Fibroblast of skin of scalp (primary cell): ENCODE measurements at regions not wholly inside any gene's neighbourhood (a gene's known extent, or its start where the extent isn't known, plus 50 kb on each side); places are given as distances from the start of the nearest gene placed in this dataset.

Experiments
- DNase-seq: peaks from one replicate; pipeline ENCODE4 v3.0.0-alpha.2; 2013

GRCh38 chr9:99555792-99556191 lies 265.9 kb upstream of the NR4A3 start:
- DNase-seq = no peak

- DNase-seq = no peak
These were observed 264.7 kb upstream of the NR4A3 start for GRCh38 chr9:99556998-99557397.

GRCh38 chr9:99557816-99558215 lies 263.9 kb upstream of the NR4A3 start:
- DNase-seq = no peak

GRCh38 chr9:99559776-99560175 lies 261.9 kb upstream of the NR4A3 start:
- DNase-seq = no peak

DNA sequence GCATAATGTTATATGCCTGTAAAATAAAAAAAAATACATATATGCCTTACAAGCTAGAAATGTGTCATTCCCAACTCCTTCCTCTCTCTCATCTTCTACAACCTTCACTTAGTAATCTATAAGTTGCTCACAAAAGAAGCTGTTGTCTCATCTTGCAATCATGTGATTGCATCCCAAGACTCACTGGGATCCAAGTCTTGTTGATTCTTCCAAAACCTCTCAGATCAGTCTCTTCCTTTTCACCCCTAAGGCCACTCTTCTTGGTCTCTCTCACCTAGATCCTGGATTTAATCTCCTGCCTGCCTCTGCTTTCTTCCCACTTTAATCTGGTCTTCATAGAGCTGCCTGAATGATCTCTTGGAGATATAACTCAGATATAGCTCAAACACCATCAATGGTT lies 261.1 kb upstream of the NR4A3 start:
- DNase-seq = no peak

DNA sequence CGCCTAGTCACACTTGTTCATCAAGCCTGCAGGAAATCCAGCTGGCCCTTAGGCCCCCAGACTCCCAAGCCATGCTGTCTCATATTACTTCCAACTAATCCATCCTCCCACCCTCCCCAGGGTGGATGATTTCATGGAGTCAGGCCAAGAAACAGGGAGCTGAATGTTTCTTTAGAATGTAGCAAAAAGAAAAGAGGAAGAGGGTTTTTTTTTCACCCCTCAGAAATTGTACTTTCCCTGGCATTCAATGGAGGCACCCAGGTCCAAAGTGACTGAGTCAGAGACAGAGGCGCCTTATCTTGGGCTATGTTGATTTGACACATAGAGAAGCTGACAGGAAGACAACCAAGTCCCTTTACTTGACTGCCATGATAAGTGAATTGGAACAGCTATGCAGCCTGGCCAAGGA lies 260.2 kb upstream of the NR4A3 start:
- no peak for DNase-seq

DNA sequence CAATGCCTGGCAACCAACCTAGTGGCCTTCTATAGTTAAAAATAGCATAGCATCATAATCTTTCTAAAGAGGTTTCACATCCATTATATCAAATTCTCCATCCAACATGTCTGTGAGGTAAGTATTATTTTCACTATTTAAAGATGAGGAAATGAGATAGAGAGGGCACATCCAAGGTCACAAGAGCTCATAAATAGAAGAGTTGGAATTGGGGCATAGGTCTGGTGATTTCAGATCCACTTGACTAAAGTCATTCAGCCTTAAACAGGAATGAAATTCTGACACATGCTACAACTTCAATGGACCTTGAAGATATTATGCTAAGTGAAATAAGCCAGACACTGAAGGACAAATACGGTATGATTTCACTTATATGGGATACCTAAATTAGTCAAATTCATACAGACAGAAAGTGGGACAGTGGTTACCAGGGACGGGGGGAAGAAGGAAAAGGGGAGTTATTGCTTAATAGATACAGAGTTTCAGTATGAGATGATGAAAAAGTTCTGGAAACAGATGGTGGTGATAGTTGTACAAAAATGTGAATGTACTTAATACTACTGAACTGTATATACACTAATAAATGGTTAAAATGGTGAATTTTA lies 259.6 kb upstream of the NR4A3 start:
- no peak for DNase-seq

- no peak for DNase-seq
These were observed 258.3 kb upstream of the NR4A3 start for GRCh38 chr9:99563364-99563763.

GRCh38 chr9:99565203-99565602 lies 256.5 kb upstream of the NR4A3 start:
- no peak for DNase-seq

DNA sequence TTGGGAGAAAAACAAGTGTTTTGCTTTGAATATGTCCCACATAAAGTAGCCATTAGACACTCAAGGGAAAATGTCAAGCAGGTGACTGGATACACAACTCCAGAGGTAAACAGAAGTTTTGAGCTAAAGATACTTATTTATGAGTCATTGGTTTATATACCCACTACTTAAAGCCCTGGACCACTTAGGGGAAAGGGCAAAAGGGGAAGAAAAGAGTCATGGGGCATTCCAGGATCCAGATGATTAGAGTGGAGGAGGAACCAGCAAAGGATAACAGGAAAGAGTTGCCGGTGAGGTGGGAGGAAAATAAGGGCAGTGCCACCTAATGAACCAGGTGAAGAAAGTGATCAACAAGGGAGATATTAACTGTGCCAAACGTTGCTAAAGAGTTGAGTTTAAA lies 254.2 kb upstream of the NR4A3 start:
- no peak for DNase-seq

DNA sequence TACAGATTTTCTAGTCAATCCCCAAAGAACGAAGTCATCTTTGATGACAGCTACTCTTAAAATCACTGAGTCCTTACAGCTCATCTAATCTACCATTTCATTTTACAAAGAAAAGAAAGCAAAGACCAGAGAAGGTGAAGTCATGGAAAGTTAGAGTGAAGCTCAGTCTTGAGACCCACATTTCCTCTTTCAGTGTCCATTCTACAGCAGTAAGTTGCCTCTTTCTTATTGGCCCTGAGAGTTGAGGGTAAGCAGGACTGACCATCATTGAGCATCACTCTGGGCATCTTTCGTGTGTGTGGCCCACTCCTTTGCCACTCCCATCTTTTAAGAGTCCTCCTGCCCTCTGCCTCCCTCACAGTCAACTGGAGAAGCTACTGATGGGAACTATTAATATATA lies 251.8 kb upstream of the NR4A3 start:
- DNase-seq = no peak

- DNase-seq = no peak
These were observed 249.1 kb upstream of the NR4A3 start for GRCh38 chr9:99572567-99572966.

DNA sequence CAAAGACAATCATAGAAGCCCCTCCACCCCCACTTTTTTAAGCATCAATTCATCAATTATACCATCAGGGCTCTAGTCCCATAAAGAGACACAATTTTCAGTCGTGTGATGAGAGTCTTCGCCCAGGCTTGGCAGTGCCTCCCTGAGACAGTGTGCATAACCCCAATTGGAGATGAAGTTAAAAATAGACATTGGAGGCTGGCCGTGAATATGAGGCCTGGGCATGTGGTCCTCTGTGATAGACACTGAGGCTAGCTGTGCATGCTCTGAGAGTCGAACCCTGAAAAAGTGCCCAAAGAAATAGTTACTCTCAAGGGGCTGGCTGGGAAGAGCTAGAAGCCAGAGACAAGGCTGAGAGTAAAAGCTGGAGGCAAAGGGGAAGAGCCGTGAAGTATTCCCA lies 248.6 kb upstream of the NR4A3 start:
- no peak for DNase-seq

DNA sequence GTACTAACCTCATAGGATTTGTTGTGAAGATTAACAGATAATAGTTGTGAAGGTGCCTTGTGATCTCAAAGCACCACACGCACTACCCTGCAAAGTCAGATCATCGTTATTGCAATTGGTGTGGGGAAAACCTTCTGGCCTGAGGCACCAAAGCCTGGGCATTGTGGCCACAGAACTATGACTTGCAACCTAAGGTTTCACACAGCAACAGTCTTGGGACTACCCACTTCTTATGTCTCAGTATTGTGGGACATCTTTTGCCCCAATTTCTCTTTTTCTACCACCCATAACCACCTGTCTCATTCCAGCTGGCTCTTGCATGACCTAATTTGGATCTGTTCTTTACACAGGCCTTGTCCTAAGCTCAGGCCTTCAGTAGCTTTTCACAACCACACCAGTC lies 247.8 kb upstream of the NR4A3 start:
- no peak for DNase-seq

DNA sequence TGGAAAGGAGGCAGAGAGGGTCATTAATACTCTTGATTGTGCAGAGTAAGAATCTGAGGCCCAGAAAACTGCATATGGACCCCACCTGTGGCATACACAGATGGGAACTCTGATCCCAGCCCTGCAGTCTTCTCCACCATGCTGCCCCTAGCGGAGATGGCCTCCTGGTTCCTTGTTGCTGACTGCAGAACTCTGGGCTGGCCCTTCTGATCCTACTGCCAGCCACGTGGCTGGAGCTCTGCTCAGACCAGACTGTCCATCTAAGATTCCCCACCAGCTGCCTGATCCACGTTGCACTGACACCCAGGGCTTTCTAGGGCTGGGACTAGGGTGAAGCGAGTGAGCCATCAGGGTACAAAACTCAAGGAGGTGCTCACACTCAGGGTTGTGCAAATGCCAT lies 245.7 kb upstream of the NR4A3 start:
- no peak for DNase-seq

DNA sequence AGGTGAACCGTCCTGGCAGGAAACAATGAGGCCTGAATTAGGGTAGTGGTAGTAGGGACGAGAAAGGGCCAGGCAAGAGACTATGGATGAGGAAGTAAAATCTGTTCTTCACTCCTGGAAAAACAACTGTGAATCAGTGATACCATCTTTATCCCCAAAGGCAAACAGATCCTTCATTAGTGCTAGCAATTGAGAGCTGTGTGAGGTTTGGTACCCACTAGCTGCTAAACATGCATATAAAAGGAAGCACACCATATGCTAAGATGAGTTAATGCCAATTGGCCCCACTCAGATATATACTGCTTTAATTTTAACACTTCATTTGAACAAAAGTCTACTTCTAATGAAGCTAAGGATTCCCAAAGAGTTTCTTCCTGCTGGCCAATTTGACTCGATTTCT lies 244.8 kb upstream of the NR4A3 start:
- no peak for DNase-seq

- no peak for DNase-seq
These were observed 244.3 kb upstream of the NR4A3 start for GRCh38 chr9:99577351-99577750.

GRCh38 chr9:99578666-99579065 lies 243.0 kb upstream of the NR4A3 start:
- DNase-seq = no peak

GRCh38 chr9:99579964-99580363 lies 241.7 kb upstream of the NR4A3 start:
- no peak for DNase-seq

DNA sequence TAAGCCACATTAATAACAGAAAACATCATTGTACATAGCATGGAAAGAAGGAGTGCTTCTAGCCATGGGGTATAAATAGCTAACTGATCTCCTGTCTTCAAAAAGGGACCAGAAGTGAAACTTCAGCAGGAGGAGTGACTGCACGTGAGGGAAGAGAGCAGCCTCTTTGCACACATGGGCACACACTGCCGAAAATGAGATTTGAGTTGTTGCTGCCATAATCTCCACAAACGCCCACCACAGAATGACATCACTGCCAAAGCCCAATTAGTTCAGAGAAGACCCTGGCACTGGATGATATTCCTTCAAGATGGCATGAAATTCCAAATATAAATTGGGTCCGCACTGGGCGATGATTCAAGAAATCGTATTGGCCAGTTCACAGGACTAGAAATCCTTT lies 238.9 kb upstream of the NR4A3 start:
- no peak for DNase-seq

DNA sequence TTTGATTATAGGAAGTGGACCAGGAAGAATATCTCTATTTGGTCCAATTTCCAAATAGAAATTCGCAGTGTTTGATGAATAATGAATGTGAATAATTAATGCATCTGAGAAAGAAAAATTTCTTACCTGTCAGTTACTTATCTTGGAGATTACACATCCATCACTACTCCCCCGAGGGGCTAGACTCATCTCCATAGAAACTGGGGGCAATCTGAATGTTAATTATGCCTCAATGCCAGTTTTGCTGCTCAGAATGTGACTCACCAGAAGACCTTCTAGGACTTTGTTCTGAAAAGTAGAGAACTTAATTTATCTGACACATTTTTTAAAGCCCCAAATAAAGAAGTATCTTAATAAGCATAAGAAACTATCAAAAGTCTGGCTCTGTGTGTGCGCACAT lies 233.4 kb upstream of the NR4A3 start:
- DNase-seq = no peak

- DNase-seq = no peak
These were observed 232.9 kb upstream of the NR4A3 start for GRCh38 chr9:99588747-99589146.

GRCh38 chr9:99590410-99590809 lies 231.3 kb upstream of the NR4A3 start:
- DNase-seq = no peak

GRCh38 chr9:99590840-99591239 lies 230.8 kb upstream of the NR4A3 start:
- no peak for DNase-seq

- DNase-seq = no peak
These were observed 229.9 kb upstream of the NR4A3 start for GRCh38 chr9:99591770-99592169.
